GM12878 (cell line): ENCODE measurements at regions not wholly inside any gene's neighbourhood (a gene's known extent, or its start where the extent isn't known, plus 50 kb on each side); places are given as distances from the start of the nearest gene placed in this dataset.

Source experiments
- TF ChIP-seq, protein P1 (sequence below), 3 experiments: IDR thresholded peaks in 2 of 3; conservative IDR thresholded peaks in 1 of 3; 2 replicates each; pipeline ENCODE4 v1.5.1; 2011; ENCODE audit warnings: low read depth in 3 of 3, low read length in 3 of 3, mild to moderate bottlenecking in 3 of 3, control low read depth in 2 of 3, moderate library complexity in 2 of 3, inconsistent platforms in 1 of 3, mixed read lengths in 1 of 3; ENCODE audit not compliant: control insufficient read depth in 2 of 3, insufficient read depth in 1 of 3; ENCODE audit errors: extremely low read depth in 1 of 3
- TF ChIP-seq, protein P2 (sequence below): IDR thresholded peaks from 2 replicates; pipeline ENCODE4 v1.6.1; 2011; ENCODE audit warnings: low read depth, low read length, improper control_type of control experiment, borderline replicate concordance
- TF ChIP-seq, protein P3 (sequence below): IDR thresholded peaks from 2 replicates; pipeline ENCODE4 v1.6.1; 2011; ENCODE audit warnings: borderline replicate concordance, low read depth, mild to moderate bottlenecking, moderate library complexity, low read length; ENCODE audit not compliant: insufficient read depth, poor library complexity, severe bottlenecking

DNA sequence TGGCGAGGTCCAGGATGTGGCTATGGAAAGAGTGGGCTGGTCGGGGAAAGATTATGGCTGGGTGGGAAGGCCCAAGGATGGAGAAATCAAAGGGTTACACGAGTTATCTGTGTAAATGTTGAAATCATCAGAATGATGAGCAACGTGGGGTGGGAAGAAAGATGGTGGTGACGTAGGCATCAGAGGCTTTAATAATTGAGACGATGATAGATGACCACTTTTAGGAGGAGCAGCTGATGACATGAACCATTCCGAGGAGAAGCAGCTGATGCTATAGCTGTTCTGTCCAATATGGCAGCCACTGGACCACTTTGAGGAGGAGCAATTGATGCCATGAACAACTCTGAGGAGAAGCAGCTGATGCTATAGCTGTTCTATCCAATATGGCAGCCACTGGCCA lies 141.2 kb downstream of the USP31 start:
- TF ChIP-seq, protein P1, sequence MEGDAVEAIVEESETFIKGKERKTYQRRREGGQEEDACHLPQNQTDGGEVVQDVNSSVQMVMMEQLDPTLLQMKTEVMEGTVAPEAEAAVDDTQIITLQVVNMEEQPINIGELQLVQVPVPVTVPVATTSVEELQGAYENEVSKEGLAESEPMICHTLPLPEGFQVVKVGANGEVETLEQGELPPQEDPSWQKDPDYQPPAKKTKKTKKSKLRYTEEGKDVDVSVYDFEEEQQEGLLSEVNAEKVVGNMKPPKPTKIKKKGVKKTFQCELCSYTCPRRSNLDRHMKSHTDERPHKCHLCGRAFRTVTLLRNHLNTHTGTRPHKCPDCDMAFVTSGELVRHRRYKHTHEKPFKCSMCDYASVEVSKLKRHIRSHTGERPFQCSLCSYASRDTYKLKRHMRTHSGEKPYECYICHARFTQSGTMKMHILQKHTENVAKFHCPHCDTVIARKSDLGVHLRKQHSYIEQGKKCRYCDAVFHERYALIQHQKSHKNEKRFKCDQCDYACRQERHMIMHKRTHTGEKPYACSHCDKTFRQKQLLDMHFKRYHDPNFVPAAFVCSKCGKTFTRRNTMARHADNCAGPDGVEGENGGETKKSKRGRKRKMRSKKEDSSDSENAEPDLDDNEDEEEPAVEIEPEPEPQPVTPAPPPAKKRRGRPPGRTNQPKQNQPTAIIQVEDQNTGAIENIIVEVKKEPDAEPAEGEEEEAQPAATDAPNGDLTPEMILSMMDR (IDR thresholded peaks at IDR 0.05 in 2 of 3, conservative IDR thresholded peaks at IDR 0.05 in 1 of 3; ENCODE audit: control insufficient read depth in 2 of 3, extremely low read depth in 1 of 3, insufficient read depth in 1 of 3, low read depth in 3 of 3, low read length in 3 of 3): no peak
- TF ChIP-seq, protein P2, sequence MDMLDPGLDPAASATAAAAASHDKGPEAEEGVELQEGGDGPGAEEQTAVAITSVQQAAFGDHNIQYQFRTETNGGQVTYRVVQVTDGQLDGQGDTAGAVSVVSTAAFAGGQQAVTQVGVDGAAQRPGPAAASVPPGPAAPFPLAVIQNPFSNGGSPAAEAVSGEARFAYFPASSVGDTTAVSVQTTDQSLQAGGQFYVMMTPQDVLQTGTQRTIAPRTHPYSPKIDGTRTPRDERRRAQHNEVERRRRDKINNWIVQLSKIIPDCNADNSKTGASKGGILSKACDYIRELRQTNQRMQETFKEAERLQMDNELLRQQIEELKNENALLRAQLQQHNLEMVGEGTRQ: no peak
- TF ChIP-seq, protein P3, sequence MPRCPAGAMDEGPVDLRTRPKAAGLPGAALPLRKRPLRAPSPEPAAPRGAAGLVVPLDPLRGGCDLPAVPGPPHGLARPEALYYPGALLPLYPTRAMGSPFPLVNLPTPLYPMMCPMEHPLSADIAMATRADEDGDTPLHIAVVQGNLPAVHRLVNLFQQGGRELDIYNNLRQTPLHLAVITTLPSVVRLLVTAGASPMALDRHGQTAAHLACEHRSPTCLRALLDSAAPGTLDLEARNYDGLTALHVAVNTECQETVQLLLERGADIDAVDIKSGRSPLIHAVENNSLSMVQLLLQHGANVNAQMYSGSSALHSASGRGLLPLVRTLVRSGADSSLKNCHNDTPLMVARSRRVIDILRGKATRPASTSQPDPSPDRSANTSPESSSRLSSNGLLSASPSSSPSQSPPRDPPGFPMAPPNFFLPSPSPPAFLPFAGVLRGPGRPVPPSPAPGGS: no peak
